D341Med (cell line): ENCODE measurements at regions not wholly inside any gene's neighbourhood (a gene's known extent, or its start where the extent isn't known, plus 50 kb on each side); places are given as distances from the start of the nearest gene placed in this dataset.
"Not testable (repeated sequence)": the region's sequence is repeated elsewhere in the genome, so short reads cannot be mapped to it uniquely, and the experiment has no call there.

ENCODE experiments used
- DNase-seq: peaks from one replicate; pipeline ENCODE4 v3.0.0; 2012; ENCODE audit warnings: low spot score

DNA sequence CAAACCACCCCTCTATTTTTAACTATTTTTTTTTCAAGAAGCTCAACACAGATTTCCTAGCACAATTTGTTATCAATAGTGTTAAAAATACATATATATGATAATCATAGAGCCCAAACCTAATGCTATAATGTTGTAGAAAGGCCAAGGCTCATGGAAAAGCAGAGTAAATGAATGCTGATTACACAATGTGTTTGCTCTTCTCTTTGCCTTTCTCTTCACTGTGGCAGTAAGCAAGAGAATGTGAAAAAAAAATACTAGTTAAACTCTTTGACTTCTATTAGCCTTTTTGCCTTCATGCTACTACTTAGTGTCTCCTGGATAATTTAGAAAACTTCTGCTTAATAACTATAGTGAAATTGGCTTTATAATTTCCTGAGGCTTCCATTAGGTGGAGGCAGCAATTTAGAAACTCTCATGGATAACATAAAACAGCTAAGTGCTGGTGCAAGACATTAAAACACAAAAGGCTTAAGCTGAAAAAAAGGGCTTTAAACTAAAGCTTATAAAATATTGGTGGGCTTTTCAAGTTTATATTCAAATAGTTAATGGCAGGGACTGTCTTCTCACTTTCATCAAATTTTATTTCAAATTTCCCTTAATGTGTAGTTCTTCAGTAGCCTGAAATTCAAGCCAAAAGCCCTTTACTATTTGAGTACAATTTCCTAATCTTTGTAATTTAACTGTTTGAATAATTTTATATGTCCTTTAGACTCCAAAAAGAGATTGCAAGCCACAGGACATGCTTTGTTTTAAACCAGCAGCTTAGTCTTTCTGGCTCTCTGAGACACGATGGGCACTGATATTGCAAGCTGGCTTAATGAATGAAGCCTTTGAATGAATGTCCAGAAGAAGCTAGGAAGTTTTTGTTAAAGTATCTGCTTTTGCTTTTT lies 2031.8 kb upstream of the CDH6 start:
- no peak for DNase-seq

DNA sequence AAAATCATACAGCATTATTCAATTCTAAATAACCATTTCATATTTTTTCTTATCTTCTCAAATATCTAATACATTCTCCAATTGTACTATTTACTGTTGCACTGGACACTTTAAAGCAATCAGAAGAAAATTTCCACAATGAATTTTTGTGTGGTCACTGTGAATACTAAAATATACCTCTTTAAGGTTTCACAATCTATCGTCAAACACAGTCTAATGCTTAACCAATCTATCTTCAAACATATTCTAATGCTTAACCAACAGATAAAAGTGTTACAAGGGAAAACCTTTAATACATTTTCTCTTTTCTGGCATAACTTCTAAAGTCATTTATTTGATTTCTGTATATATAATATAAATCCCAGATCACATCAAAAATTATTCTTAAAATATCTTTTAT lies 2035.5 kb upstream of the CDH6 start:
- DNase-seq = no peak

DNA sequence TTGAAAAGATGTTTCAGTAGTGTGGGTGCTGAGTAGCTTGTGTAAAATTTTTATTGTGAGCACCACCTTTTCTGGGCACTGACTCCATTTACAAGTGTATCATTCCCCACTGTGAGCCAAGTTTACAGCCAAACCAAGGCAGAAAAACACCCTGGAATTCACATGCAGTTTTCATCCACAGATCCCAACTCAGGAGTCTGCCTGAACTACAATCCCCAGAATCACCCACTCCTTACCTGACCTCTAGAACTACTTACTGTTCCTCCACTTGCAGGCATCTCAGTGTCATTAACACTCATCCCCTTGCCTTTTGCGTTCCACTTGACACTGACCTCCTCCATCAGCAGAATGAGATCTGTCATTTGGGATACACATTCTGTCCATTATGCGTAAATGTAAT lies 2042.6 kb upstream of the CDH6 start:
- DNase-seq = no peak

DNA sequence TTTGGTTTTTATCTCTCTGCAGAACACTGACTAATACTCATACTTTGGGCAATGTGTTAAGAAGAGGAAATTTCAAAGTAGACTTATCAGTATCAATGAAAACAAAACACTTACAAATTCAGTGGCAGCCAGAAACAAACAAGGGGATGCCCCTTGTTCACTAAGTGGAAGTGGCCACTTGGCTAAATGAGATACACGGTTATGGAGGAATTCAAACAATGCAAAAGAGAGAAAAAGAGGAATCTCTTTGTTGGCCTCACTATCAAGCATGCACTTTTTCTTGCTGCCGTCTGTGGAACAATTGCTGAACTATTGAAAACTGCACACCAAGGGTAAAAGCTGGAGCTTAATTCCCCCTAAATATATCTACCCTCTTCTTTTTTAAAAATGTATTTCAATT lies 2044.9 kb upstream of the CDH6 start:
- DNase-seq = no peak

DNA sequence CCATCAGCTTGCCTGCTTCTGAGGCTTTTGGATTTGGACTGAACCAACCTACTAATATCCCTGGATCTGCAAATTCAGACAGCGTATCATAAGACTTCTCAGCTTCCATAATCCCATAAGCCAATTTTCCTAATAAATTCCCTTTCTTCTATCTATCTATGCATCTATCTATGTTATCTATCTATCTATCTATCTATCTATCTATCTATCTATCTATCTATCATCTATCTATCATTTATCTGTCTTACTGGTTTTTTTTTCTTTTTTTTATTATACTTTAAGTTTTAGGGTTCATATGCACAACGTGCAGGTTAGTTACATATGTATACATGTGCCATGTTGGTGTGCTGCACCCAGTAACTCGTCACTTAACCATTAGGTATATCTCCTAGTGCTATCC lies 2045.4 kb upstream of the CDH6 start:
- no peak for DNase-seq

DNA sequence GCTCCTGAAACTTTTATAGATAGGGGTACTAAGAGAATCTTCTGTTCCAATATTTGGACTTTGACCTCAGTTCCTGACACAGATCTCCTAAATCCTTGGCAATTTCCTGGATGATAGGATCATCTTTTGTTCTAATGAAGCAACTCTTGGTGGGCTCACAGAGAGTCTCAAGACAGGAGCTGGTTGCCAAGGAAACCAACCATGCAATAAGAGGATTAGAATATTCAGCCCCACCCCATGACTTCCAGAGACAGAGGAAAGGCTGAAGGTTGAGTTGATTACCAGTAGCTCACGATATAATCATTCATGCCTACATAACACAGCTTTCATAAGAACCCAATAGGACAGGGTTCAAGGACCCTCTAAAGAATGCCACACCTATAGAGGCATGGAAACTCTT lies 2050.2 kb upstream of the CDH6 start:
- peak; percentile 47 for DNase-seq

DNA sequence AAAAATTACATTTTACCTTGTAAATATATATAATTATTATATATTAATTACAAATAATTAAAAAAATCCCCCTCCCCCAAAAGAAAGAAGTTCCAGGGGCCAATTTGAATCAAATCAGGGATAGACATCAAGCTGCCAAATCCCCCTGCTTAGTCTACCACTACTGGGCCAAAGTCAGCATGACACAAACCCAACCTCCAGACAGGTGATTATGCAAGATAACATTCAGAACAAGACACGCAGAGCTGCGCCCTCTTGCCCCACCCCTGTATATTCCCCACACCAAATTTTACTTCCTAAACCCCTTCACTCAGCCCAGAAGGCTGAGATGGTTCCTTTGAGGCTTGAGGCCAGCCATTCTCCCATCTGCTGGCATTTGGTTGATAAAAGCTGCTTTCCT lies 2059.1 kb upstream of the CDH6 start:
- DNase-seq = no peak

DNA sequence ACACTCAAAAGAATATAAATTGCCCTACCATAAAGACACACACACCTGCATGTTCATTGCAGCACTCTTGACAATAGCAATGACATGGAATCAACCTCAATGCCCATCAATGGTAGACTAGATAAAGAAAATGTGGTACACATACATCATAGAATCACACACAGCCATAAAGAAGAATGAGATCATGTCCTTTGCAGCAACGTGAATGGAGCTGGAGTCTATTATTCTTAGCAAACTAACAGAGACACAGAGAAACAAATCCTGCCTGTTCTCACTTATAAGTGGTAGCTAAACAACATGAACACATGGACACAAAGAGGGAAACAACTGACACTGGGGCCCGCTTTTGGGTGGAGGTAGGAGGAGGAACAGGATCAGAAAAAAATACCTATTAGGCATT lies 2062.2 kb upstream of the CDH6 start:
- DNase-seq = no peak

DNA sequence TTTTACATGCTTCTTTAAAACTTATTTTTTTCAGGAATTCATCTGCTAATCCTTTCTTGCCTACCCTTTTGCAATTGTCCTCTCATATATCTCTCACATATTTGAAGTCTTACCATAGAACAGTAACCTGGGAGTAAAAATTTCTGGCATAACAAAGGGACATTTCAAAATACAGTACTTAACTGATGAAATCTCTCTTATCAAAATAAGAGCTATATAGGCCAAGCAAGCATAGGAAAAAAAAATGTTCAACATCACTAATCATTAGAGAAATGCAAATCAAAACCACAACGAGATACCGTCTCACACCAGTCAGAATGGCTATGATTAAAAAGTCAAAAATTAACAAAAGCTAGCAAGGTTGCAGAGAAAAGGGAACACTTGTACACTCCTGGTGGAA lies 2062.7 kb upstream of the CDH6 start:
- DNase-seq = no peak

DNA sequence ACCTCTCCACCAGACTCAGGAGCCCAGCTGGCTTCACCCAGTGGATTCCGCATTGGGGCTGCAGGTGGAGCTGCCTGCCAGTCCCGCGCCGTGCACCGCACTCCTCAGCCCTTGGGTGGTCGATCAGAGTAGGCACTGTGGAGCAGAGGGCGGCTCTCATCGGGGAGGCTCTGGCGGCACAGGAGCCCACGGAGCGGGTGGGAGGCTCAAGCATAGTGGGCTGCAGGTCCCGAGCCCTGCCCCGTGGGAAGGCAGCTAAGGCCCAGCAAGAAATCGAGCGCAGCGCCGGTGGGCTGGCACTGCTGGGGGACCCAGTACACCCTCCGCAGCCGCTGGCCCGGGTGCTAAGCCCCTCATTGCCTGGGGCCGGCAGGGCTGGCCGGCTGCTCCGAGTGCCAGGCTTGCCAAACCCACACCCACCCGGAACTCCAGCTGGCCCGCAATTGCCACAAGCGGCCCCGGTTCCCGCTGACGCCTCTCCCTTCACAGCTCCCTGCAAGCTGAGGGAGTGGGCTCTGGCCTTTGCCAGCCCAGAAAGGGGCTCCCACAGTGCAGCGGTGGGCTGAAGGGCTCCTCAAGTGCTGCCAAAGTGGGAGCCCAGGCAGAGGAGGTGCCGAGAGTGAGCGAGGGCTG lies 2065.8 kb upstream of the CDH6 start:
- DNase-seq = not testable (repeated sequence)

DNA sequence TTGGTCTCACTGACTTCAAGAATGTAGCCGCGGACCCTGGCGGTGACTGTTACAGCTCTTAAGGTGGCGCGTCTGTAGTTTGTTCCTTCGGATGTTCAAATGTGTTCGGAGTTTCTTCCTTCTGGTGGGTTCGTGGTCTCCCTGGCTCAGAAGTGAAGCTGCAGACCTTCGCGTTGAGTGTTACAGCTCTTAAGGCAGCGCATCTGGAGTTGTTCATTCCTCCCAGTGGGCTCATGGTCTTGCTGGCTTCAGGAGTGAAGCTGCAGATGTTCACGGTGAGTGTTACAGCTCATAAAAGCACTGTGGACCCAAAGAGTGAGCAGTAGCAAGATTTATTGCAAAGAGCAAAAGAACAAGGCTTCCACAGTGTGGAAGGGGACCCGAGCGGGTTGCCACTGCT lies 2067.0 kb upstream of the CDH6 start:
- not testable (repeated sequence) for DNase-seq

DNA sequence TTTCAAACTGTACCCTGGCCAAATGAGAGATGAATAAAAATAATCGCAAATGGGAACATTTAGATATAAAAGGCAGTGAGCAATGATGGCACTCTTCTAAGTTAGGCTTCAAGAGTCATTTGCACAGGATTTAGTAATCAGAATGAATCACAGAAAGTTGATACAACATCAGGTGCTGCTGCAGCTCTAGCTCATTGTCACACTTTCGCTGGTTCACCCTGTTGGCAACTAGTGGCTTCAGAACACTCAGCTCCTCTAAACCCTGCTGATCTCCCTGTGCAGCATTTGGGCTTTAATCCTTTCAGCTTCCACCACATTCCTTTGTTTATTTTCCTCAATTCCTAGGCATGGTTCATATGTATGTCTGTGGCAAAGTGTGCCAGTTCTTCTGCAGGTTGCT lies 2071.2 kb upstream of the CDH6 start:
- DNase-seq = peak; percentile 25

DNA sequence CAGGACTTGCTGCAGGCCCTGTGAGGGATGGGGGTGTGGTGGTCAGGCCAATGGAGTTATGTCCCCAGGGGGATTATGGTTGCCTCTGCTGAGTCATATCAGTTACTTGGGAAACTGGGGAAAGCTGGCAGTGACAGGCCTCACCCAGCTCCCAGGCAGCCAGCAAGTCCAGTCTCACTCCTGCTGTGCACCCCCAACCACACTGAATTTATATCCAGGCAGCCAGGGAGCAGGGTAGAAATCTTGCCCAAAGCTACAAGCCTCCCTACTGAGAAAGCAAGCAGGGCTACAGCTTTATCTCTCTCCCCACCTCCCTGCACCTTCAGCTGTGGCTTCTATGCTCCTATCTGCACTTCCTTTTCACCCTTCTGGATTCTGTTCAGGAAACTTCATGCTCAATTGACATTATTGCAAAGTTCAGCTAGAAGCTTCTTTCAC lies 2076.0 kb upstream of the CDH9 start:
- no peak for DNase-seq

DNA sequence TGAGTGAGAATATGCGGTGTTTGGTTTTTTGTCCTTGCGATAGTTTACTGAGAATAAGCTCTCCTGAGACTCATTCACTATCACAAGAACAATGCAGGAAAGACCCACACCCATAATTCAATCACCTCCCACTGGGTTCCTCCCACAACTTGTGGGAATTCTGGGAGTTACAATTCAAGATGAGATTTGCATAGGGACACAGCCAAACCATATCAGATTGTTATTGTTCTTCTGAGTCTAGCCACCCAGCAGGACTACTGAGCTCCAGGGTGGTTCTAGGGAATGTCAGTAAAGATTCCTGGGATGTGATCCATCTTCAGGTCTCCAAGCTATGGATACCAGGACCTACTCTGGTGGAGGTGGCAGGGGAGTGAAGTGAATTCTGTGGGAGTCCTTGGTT lies 2075.1 kb upstream of the CDH9 start:
- no peak for DNase-seq

DNA sequence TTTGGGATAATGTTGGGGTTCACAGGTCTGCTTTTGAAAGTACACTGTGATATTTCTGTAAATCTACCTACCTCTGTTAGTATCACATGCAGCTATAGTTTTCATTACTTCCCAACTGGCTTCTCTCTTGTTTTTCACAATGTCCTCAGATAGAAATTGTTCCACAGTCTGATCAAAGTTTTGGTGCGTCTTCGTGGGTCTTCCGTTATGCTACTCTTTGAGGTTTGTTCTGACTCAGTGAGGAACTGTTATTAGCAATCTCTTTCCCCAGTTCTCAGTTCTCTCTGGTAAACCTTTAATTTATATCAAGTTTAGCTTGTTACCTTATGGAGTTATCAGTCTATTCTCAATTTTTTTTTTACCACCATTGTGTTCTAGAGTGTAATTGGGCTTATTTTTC lies 2061.2 kb upstream of the CDH9 start:
- no peak for DNase-seq

DNA sequence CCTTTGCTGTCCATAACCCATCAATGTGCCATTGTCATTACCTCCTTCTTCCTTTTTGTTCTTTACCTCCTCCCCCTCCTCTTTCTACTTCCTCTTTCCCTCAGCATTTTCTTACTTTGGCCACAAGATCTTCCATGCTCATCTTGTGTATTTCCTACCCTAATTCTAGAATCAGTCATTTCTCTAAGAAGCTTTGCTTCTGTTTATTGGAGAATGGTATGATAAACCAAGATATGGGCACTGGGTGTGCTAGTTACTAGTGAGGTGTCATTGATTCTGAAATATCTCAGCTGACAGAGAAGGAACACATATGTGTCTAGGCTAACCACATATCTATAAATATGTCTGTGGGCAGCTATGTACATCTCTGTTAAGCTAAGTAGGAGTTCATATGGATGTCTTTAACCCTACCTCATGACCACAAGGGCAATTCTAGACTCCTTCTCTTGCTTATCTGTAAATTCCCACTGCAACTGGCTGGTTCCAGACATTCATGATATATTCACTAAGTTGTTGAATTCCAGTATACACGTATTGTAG lies 2051.3 kb upstream of the CDH9 start:
- no peak for DNase-seq

DNA sequence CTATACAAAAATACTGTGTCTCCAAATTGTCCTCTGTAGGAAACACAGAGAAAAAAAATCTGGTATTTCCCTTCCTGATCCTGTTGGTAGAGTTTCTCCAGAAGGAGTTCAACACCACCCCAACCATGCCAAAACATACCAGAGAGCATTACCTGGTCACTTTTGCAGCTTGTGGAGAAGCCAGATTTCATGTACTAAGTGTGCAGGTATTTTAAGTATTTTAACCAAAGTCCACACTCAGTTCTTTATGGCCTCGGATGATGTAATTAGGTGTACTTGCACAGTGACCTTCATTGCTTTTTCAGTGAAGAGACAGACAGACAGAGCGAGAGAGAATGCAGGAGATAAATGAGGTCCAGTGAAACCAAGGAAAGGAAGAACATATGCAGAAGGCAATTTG lies 2046.8 kb upstream of the CDH9 start:
- no peak for DNase-seq

DNA sequence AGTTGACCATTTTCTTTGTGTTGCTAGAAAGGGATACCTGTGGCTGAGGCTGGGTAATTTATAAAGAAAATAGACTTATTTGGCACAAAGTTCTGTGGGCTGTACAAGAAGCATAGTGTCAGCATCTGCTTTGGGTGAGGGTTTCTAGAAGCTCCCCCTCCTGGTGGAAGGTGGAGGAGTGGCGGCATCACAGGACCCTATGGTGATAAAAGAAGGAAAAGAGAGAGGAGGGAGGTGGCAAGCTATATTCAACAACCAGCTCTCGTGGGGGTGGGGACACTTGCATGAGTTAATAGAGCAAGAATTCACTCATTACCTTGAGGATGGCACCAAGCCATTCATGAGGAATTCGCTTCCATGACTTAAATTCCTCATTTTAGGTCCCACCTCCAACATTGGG lies 2041.4 kb upstream of the CDH9 start:
- no peak for DNase-seq

DNA sequence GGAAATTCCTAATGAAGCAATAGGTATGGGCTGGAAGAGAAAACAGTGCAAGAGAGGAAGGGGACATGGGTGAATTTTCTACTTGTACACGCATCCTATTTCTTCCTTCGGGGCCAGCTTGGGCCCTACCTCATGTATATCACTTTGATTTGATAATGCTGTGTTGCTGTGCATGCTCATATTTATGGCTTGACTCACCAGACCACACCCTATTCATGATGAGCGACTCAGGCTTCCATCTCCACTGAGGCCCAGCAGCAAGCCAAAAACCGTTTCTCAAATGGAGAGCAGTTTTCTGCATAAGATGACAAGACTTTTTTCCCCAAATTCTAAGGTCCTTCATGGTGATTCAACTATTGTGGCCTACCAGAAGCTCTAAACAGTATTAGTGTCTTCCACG lies 2039.1 kb upstream of the CDH9 start:
- DNase-seq = no peak

DNA sequence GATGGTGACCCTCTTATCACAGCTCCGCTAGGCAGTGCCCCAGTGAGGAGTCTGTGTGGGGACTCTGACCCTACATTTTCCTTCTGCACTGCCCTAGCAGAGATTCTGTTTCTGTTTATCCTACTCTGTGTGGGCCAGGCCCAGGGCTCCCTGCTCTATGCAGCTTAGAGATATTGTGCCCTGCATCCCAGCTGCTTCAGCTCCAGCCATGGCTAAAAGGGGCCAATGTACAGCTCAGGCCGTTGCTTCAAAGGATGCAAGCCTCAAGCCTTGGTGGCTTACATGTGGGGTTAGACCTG lies 2030.7 kb upstream of the CDH9 start:
- no peak for DNase-seq

DNA sequence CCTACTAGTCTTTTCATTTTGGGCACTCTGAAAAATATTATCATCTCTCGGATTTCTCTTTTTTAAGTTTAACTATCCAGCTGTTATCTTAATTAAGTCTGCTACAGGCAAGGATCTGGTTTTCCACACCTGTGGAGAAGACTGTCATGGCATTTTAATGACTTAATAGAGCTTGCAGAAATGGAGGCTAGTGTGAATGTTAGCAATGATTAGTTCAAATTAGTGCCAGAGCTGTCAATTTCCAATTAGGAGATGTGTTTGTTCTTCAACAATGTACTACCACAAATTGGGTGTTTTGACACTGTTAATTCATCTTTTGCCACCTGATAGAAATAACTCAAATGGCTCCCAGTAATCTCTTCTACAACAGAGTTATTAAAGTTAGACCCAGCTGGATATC lies 2023.0 kb upstream of the CDH9 start:
- no peak for DNase-seq

DNA sequence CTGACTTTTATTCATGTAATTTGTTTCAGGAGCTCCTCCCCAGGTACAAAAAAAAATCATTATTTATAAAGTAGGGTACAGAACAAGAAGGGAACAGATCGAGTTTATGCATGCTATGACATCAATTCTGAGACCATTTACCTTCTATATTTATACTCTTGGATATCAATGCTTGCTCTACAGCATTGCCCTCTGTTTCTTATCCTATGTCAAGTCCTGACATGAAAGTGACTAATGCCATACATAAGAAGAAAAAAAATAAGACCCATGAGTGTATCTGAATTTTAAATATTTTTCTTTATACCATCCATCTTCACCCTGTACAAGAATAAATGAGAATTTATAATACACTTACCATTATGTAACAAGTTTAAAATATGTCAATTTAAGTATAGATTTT lies 2016.3 kb upstream of the CDH9 start:
- DNase-seq = no peak

DNA sequence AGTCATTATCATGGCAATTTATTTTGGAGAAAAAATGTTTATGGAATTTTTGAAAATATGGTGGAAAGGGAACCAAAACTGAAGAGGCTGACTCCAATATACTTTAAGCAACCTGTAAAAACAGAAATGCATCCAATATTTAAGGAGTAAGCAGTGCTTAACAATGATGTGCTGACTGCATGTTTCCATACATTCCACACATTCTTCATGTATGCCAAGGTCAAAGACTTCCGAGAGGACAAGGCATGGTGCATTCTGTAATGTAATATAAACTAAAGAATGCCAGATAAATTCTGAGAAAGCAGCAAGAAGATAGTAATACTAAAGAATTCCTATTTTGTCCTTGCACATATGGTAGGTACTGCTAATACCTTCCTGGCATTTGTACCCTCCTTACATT lies 2015.9 kb upstream of the CDH9 start:
- DNase-seq = no peak

DNA sequence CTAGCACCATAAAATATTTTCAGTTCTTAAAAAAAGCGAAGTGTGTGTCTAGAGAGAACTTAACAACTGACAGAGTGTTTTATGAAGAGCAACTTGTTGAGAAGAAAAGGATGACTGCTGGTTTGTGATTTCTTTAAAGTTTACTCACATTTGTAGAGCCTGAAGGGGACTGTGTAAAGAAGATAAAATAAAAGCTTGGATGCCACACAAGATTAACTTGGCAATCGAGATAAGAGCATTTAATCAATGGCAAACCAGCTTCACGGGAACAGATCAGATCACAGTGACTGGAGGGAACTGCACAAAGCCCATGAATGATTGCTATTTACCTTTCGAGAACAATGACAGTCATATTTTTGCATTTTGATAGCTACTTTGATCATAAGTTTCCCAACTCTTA lies 2013.1 kb upstream of the CDH9 start:
- DNase-seq = no peak
